HepG2 (cell line): ENCODE measurements at regions not wholly inside any gene's neighbourhood (a gene's known extent, or its start where the extent isn't known, plus 50 kb on each side); places are given as distances from the start of the nearest gene placed in this dataset.

ENCODE experiments used
- ATAC-seq: fragments of 200-7000 bp; cut with Tn5 transposase; 3 replicates; pipeline ENCODE4 v1.9.1; 2020; ENCODE audit warnings: mild to moderate bottlenecking, moderate library complexity
- BruUV-seq: library from RNA; stranded (reverse); fragments of 400-500 nt; replicated peaks from 2 replicates; lab custom pipeline; 2021; lab: Mats Ljungman, UMichigan
- CTCF ChIA-PET: fragments of 300-600 bp; formaldehyde crosslinking; extraction: SDS; loops from one replicate; lab custom pipeline; 2021; ENCODE audit warnings: low total read pairs, inconsistent platforms, low intra/inter-chr PET ratio; lab: Yijun Ruan, JAX
- POLR2A ChIA-PET: fragments of 350-600 bp; sonication (Branson Sonifier 250); formaldehyde crosslinking; loops from one replicate; lab custom pipeline; 2020; ENCODE audit warnings: antibody characterized with exemption, inconsistent platforms; lab: Yijun Ruan, JAX
- DNase-seq: peaks from one replicate; pipeline ENCODE4 v3.0.0-alpha.2; 2015; ENCODE audit warnings: low spot score
- FAIRE-seq: peaks from 3 replicates; lab custom pipeline; 2011; peaks lifted over from hg19 to GRCh38; lab: Jason Lieb, UNC
- H2AFZ ChIP-seq: one replicate; pipeline ENCODE4 v1.6.1; 2011; ENCODE audit warnings: low read length, inconsistent platforms
- H3K27ac ChIP-seq: fragments of 300-600 bp; 3 replicates; pipeline ENCODE4 v1.8.0; 2011; ENCODE audit warnings: mixed run types, mild to moderate bottlenecking, mixed read lengths, low read length, inconsistent platforms; ENCODE audit not compliant: insufficient read depth; ENCODE audit errors: extremely low read length
- H3K27me3 ChIP-seq, 2 experiments: fragments of 200-600 bp in 1 of 2; 2 replicates in 1 of 2; 3 replicates in 1 of 2; pipeline versions ENCODE4 v1.6.0 to v1.8.0; 2011; ENCODE audit warnings: low read length in 2 of 2, mild to moderate bottlenecking in 2 of 2, moderate library complexity in 2 of 2, inconsistent platforms in 1 of 2; ENCODE audit not compliant: insufficient read depth in 2 of 2, control insufficient read depth in 1 of 2
- H3K36me3 ChIP-seq, 2 experiments: fragments of 200-600 bp in 1 of 2; replicated peaks in 1 of 2; 2 replicates in 1 of 2; 3 replicates in 1 of 2; pipeline versions ENCODE4 v1.5.1 to v1.8.0; 2011; ENCODE audit warnings: low read length in 2 of 2, inconsistent platforms in 1 of 2; ENCODE audit not compliant: insufficient read depth in 2 of 2, control insufficient read depth in 1 of 2
- H3K4me1 ChIP-seq: 2 replicates; pipeline ENCODE4 v1.5.1; 2012; ENCODE audit warnings: low read length, inconsistent platforms; ENCODE audit not compliant: insufficient read depth
- H3K4me2 ChIP-seq: 2 replicates; pipeline ENCODE4 v1.6.0; 2011; ENCODE audit warnings: low read depth, low read length, inconsistent platforms
- H3K4me3 ChIP-seq, 3 experiments: fragments of 200-600 bp in 1 of 3; sonication (generic), shearing (Covaris generic) in 1 of 3; replicated peaks in 1 of 3; 2 replicates each; pipeline ENCODE4 v1.5.1; 2011 to 2016; ENCODE audit warnings: low read length in 3 of 3, inconsistent platforms in 2 of 3, low read depth in 2 of 3, mild to moderate bottlenecking in 2 of 3, control low read depth in 1 of 3, mixed read lengths in 1 of 3; ENCODE audit not compliant: insufficient read depth in 1 of 3
- H3K79me2 ChIP-seq: one replicate; pipeline ENCODE4 v1.6.1; 2011; ENCODE audit warnings: low read length, inconsistent platforms; ENCODE audit not compliant: insufficient read depth
- H3K9ac ChIP-seq: 2 replicates; pipeline ENCODE4 v1.6.0; 2011; ENCODE audit warnings: mild to moderate bottlenecking, low read depth, low read length, inconsistent platforms; ENCODE audit not compliant: insufficient read depth
- H3K9me3 ChIP-seq: 2 replicates; pipeline ENCODE4 v1.5.1; 2012; ENCODE audit warnings: mild to moderate bottlenecking, low read length
- H4K20me1 ChIP-seq: 2 replicates; pipeline ENCODE4 v1.6.0; 2011; ENCODE audit warnings: inconsistent platforms, mild to moderate bottlenecking, low read length, moderate library complexity; ENCODE audit not compliant: insufficient read depth
- CBX1 ChIP-seq: IDR thresholded peaks from one replicate; pipeline ENCODE4 v1.6.1; 2016; ENCODE audit warnings: antibody characterized with exemption, low read depth
- CBX5 ChIP-seq: sonication (generic); formaldehyde crosslinking; IDR thresholded peaks from 2 replicates; pipeline ENCODE4 v1.4.0; 2020; ENCODE audit warnings: missing genetic modification reagents, borderline replicate concordance
- GPN1 ChIP-seq: sonication (generic); formaldehyde crosslinking; IDR thresholded peaks from 2 replicates; pipeline ENCODE4 v1.5.1; 2020; ENCODE audit warnings: missing genetic modification reagents, borderline replicate concordance
- HNRNPK ChIP-seq: fragments of 200-400 bp; formaldehyde crosslinking; IDR thresholded peaks from 2 replicates; pipeline ENCODE4 v1.6.1; 2018; ENCODE audit warnings: low read length, low read depth, moderate library complexity, mild to moderate bottlenecking; ENCODE audit not compliant: poor library complexity, severe bottlenecking
- MIXL1 ChIP-seq: IDR thresholded peaks from 2 replicates; pipeline ENCODE4 v1.6.1; 2016
- NFKBIZ ChIP-seq: IDR thresholded peaks from 2 replicates; pipeline ENCODE4 v1.6.1; 2018; ENCODE audit warnings: missing genetic modification reagents, missing compliant biosample characterization
- PCBP2 ChIP-seq: fragments of 200-400 bp; formaldehyde crosslinking; optimal IDR thresholded peaks from 2 replicates; pipeline ENCODE3; 2018; ENCODE audit warnings: low read length, low read depth; ENCODE audit not compliant: poor library complexity, severe bottlenecking
- SALL1 ChIP-seq: sonication (generic); formaldehyde crosslinking; IDR thresholded peaks from 2 replicates; pipeline ENCODE4 v1.8.0; 2022; ENCODE audit warnings: mild to moderate bottlenecking, missing genetic modification reagents
- TCF7 ChIP-seq: sonication (generic); IDR thresholded peaks from 2 replicates; pipeline ENCODE4 v1.6.1; 2016; ENCODE audit warnings: antibody characterized with exemption, low read depth
- ZKSCAN8 ChIP-seq: IDR thresholded peaks from 2 replicates; pipeline ENCODE4 v1.6.1; 2016; ENCODE audit warnings: borderline replicate concordance, missing genetic modification reagents, missing compliant biosample characterization
- ZNF264 ChIP-seq: sonication (generic); formaldehyde crosslinking; IDR thresholded peaks from 2 replicates; pipeline ENCODE4 v1.4.0; 2020; ENCODE audit warnings: missing genetic modification reagents
- ZNF350 ChIP-seq: sonication (generic); formaldehyde crosslinking; IDR thresholded peaks from 2 replicates; pipeline ENCODE4 v1.4.0; 2020; ENCODE audit warnings: mild to moderate bottlenecking, low read depth, missing genetic modification reagents, borderline replicate concordance
- ZNF670 ChIP-seq: sonication (generic); formaldehyde crosslinking; IDR thresholded peaks from 2 replicates; pipeline ENCODE4 v1.8.0; 2022; ENCODE audit warnings: mild to moderate bottlenecking, missing genetic modification reagents, borderline replicate concordance
- ZNF780A ChIP-seq: sonication (generic); formaldehyde crosslinking; IDR thresholded peaks from 2 replicates; pipeline ENCODE4 v1.8.0; 2022; ENCODE audit warnings: mild to moderate bottlenecking, missing genetic modification reagents, moderate library complexity
- WGBS: methylation state at CpG from one replicate; pipeline ENCODE4 v1.1.6; 2017; ENCODE audit warnings: low lambda C conversion rate; 5-methylcytosine and 5-hydroxymethylcytosine counted together
- in situ Hi-C: cut with HindIII; loops from 2 replicates; pipeline ENCODE4 v1.10.0; 2017; ENCODE audit warnings: low pct_unique_long_range_greater_than_20kb; ENCODE audit not compliant: extremely low pct_ligation_motif_present
- intact Hi-C: fragments of 100-400 bp; cut with micrococcal nuclease; formaldehyde crosslinking; loops from one replicate; pipeline ENCODE4 v1.10.0; 2022; ENCODE audit not compliant: unreplicated experiment

GRCh38 chr7:144937199-144937598 lies 101.3 kb upstream of the TPK1 start:
- 3% methylated on average over 2 of the region's 2 CpGs for WGBS
- H3K4me2 ChIP-seq: no peak overlapping the region
- no TSS peak for BruUV-seq
- in situ Hi-C loops (no loop called here), intact Hi-C loops (no loop called here)
- no peak for ATAC-seq
- H3K27ac ChIP-seq: no peak overlapping the region
- no peaks in the 10 kb centered on the region for H3K27me3 ChIP-seq
- H4K20me1 ChIP-seq: no peaks in the 10 kb centered on the region
- no peaks in the 10 kb centered on the region for H3K79me2 ChIP-seq
- no peak overlapping the region for H3K9ac ChIP-seq
- no peak for DNase-seq
- H3K9me3 ChIP-seq: peaks cover 59% of the 10 kb centered on the region
- FAIRE-seq: no peak
- H2AFZ ChIP-seq: no peak overlapping the region
- TF ChIP-seq CBX1 (no peak), GPN1 (CRISPR knock-in tag) (no peak), CBX5 (CRISPR knock-in tag) (no peak), MIXL1 (CRISPR knock-in tag) (no peak), HNRNPK (peak; percentile 26), ZNF350 (CRISPR knock-in tag) (no peak), ZKSCAN8 (no peak), PCBP2 (peak; percentile 90), NFKBIZ (CRISPR knock-in tag) (no peak), TCF7 (no peak), ZNF780A (CRISPR knock-in tag) (no peak), ZNF670 (CRISPR knock-in tag) (no peak), SALL1 (CRISPR knock-in tag) (no peak), ZNF264 (CRISPR knock-in tag) (no peak)
- no peaks in the 10 kb centered on the region for H3K36me3 ChIP-seq
- no peak overlapping the region for H3K4me3 ChIP-seq
- POLR2A ChIA-PET: no interaction called here
- CTCF ChIA-PET: no interaction called here
- H3K4me1 ChIP-seq: no peaks in the 10 kb centered on the region
